H1 (cell line): ENCODE measurements at regions not wholly inside any gene's neighbourhood (a gene's known extent, or its start where the extent isn't known, plus 50 kb on each side); places are given as distances from the start of the nearest gene placed in this dataset.

Experiments used
- CTCF ChIA-PET: fragments of 300-600 bp; sonication (Branson Sonifier 250); formaldehyde crosslinking; loops from one replicate; lab custom pipeline; 2021; ENCODE audit not compliant: partially characterized antibody; lab: Charles Lee
- POLR2A ChIA-PET: fragments of 300-600 bp; sonication (Branson Sonifier 250); formaldehyde crosslinking; loops from one replicate; lab custom pipeline; 2021; ENCODE audit warnings: inconsistent platforms; ENCODE audit not compliant: partially characterized antibody; lab: Charles Lee
- DNase-seq, 2 experiments: peaks; one replicate each; pipeline versions ENCODE4 v3.0.0 to v3.0.0-alpha.2; 2010 to 2022; ENCODE audit warnings: low spot score in 2 of 2, low read depth in 1 of 2, mixed read lengths in 1 of 2
- FAIRE-seq: peaks from 2 replicates; lab custom pipeline; 2011; peaks lifted over from hg19 to GRCh38; lab: Jason Lieb, UNC
- H2AFZ ChIP-seq: 2 replicates; pipeline ENCODE4 v1.8.1; 2012; ENCODE audit warnings: low read length, inconsistent platforms
- H2AK5ac ChIP-seq: 2 replicates; pipeline ENCODE4 v1.6.1; 2013; ENCODE audit warnings: low read depth, low read length
- H2BK120ac ChIP-seq: replicated peaks from 2 replicates; pipeline ENCODE3; 2013; ENCODE audit warnings: low read depth, low read length, inconsistent platforms
- H2BK12ac ChIP-seq: 2 replicates; pipeline ENCODE4 v1.6.1; 2013; ENCODE audit warnings: low read depth, low read length
- H2BK15ac ChIP-seq: 2 replicates; pipeline ENCODE4 v1.6.1; 2013; ENCODE audit warnings: low read length
- H2BK20ac ChIP-seq: 2 replicates; pipeline ENCODE4 v1.6.1; 2013; ENCODE audit warnings: low read length
- H2BK5ac ChIP-seq: 2 replicates; pipeline ENCODE4 v1.6.1; 2013; ENCODE audit warnings: low read depth, low read length
- H3K14ac ChIP-seq: 2 replicates; pipeline ENCODE4 v1.6.1; 2013; ENCODE audit warnings: inconsistent platforms; ENCODE audit not compliant: insufficient read length
- H3K18ac ChIP-seq: 2 replicates; pipeline ENCODE4 v1.6.1; 2013; ENCODE audit warnings: low read length; ENCODE audit errors: extremely low read depth
- H3K23ac ChIP-seq: 2 replicates; pipeline ENCODE4 v1.6.1; 2013; ENCODE audit warnings: inconsistent platforms; ENCODE audit not compliant: insufficient read length
- H3K23me2 ChIP-seq: 2 replicates; pipeline ENCODE4 v1.6.1; 2013; ENCODE audit warnings: low read depth, low read length
- H3K27ac ChIP-seq: 2 replicates; pipeline ENCODE4 v1.6.1; 2011; ENCODE audit warnings: low read depth, low read length, inconsistent platforms
- H3K27me3 ChIP-seq, 4 experiments: replicated peaks in 1 of 4; 1 replicate in 1 of 4; 2 replicates in 3 of 4; pipeline versions ENCODE4 v1.6.1 to v1.8.1; 2011 to 2013; ENCODE audit warnings: low read length in 3 of 4, mild to moderate bottlenecking in 3 of 4, inconsistent platforms in 2 of 4, mixed read lengths in 2 of 4, moderate library complexity in 1 of 4; ENCODE audit not compliant: control insufficient read depth in 3 of 4, insufficient read depth in 3 of 4; ENCODE audit errors: extremely low read depth in 1 of 4
- H3K36me3 ChIP-seq, 4 experiments: 2 replicates each; pipeline versions ENCODE4 v1.6.1 to v1.8.1; 2011 to 2013; ENCODE audit warnings: mild to moderate bottlenecking in 4 of 4, low read length in 3 of 4, moderate library complexity in 2 of 4, control low read depth in 1 of 4, inconsistent platforms in 1 of 4; ENCODE audit not compliant: insufficient read depth in 4 of 4, control insufficient read depth in 2 of 4
- H3K4ac ChIP-seq: replicated peaks from 2 replicates; pipeline ENCODE3; 2013; ENCODE audit warnings: low read length, low read depth, mixed read lengths, inconsistent platforms; ENCODE audit not compliant: insufficient read length
- H3K4me1 ChIP-seq, 4 experiments: replicated peaks in 1 of 4; 1 replicate in 1 of 4; 2 replicates in 3 of 4; pipeline versions ENCODE4 v1.6.1 to v1.8.1; 2011 to 2013; ENCODE audit warnings: low read length in 3 of 4, inconsistent platforms in 2 of 4, mixed read lengths in 1 of 4; ENCODE audit not compliant: insufficient read depth in 4 of 4, control insufficient read depth in 3 of 4
- H3K4me2 ChIP-seq, 2 experiments: 2 replicates each; pipeline versions ENCODE4 v1.6.1 to v1.8.1; 2011 to 2013; ENCODE audit warnings: low read depth in 2 of 2, low read length in 2 of 2, control low read depth in 1 of 2, inconsistent platforms in 1 of 2, mild to moderate bottlenecking in 1 of 2; ENCODE audit not compliant: insufficient read depth in 1 of 2
- H3K4me3 ChIP-seq, 4 experiments: fragments of 200-600, 300-600 bp in 1 of 4; sonication (generic), shearing (Covaris generic), sonication (Bioruptor Twin) in 1 of 4; 2 replicates each; pipeline versions ENCODE4 v1.5.1 to v1.8.1; 2011 to 2016; ENCODE audit warnings: low read length in 4 of 4, low read depth in 3 of 4, control low read depth in 2 of 4, inconsistent platforms in 2 of 4, mild to moderate bottlenecking in 2 of 4, mixed read lengths in 1 of 4, moderate library complexity in 1 of 4; ENCODE audit not compliant: insufficient read depth in 2 of 4; ENCODE audit errors: extremely low read depth in 1 of 4
- H3K56ac ChIP-seq: replicated peaks from 2 replicates; pipeline ENCODE3; 2013; ENCODE audit warnings: low read depth, mild to moderate bottlenecking, mixed read lengths, low read length, inconsistent platforms; ENCODE audit not compliant: insufficient read length
- H3K79me1 ChIP-seq: 2 replicates; pipeline ENCODE4 v1.6.1; 2013; ENCODE audit warnings: low read depth, low read length, control low read depth
- H3K79me2 ChIP-seq, 2 experiments: 2 replicates each; pipeline versions ENCODE4 v1.6.1 to v1.8.1; 2012 to 2013; ENCODE audit warnings: low read length in 2 of 2, mild to moderate bottlenecking in 2 of 2, inconsistent platforms in 1 of 2; ENCODE audit not compliant: insufficient read depth in 2 of 2, control insufficient read depth in 1 of 2
- H3K9ac ChIP-seq, 4 experiments: replicated peaks in 1 of 4; 1 replicate in 1 of 4; 2 replicates in 3 of 4; pipeline versions ENCODE4 v1.6.1 to v1.8.1; 2011 to 2013; ENCODE audit warnings: low read depth in 3 of 4, low read length in 3 of 4, control low read depth in 2 of 4, mild to moderate bottlenecking in 2 of 4, moderate library complexity in 2 of 4, inconsistent platforms in 1 of 4; ENCODE audit errors: extremely low read depth in 1 of 4
- H3K9me3 ChIP-seq, 2 experiments: 2 replicates each; pipeline versions ENCODE4 v1.6.1 to v1.8.1; 2012 to 2013; ENCODE audit warnings: mild to moderate bottlenecking in 2 of 2, moderate library complexity in 2 of 2, control low read depth in 1 of 2, inconsistent platforms in 1 of 2, low read depth in 1 of 2, low read length in 1 of 2, mixed read lengths in 1 of 2; ENCODE audit not compliant: insufficient read depth in 2 of 2
- H4K20me1 ChIP-seq, 2 experiments: replicated peaks in 1 of 2; 2 replicates each; pipeline versions ENCODE3 to v1.8.1; 2011 to 2013; ENCODE audit warnings: inconsistent platforms in 2 of 2, low read length in 2 of 2, mild to moderate bottlenecking in 1 of 2; ENCODE audit not compliant: insufficient read depth in 2 of 2, control insufficient read depth in 1 of 2
- H4K5ac ChIP-seq: 2 replicates; pipeline ENCODE4 v1.6.1; 2013; ENCODE audit warnings: low read length, low read depth, mixed read lengths, inconsistent platforms; ENCODE audit not compliant: insufficient read length
- H4K8ac ChIP-seq: 2 replicates; pipeline ENCODE4 v1.8.0; 2013; ENCODE audit warnings: mild to moderate bottlenecking, moderate library complexity, low read length, inconsistent platforms; ENCODE audit not compliant: insufficient read depth; ENCODE audit errors: extremely low read depth
- H4K91ac ChIP-seq: replicated peaks from 2 replicates; pipeline ENCODE3; 2013; ENCODE audit warnings: low read length, mixed read lengths, inconsistent platforms; ENCODE audit not compliant: insufficient read length
- BRCA1 ChIP-seq: IDR thresholded peaks from 2 replicates; pipeline ENCODE4 v1.6.1; 2012; ENCODE audit warnings: low read depth, low read length, improper control_type of control experiment
- HDAC2 ChIP-seq, 2 experiments: fragments of 300-600 bp in 1 of 2; sonication (generic) in 1 of 2; IDR thresholded peaks; 2 replicates each; pipeline ENCODE4 v1.6.1; 2011 to 2012; ENCODE audit warnings: low read depth in 2 of 2, low read length in 2 of 2, mild to moderate bottlenecking in 2 of 2, moderate library complexity in 2 of 2, borderline replicate concordance in 1 of 2, inconsistent platforms in 1 of 2
- NANOG ChIP-seq: IDR thresholded peaks from 2 replicates; pipeline ENCODE4 v1.6.1; 2011; ENCODE audit warnings: low read length, low read depth, mild to moderate bottlenecking, inconsistent platforms; ENCODE audit not compliant: insufficient read depth, poor library complexity, severe bottlenecking
- SIX5 ChIP-seq: IDR thresholded peaks from 2 replicates; pipeline ENCODE4 v1.6.1; 2011; ENCODE audit warnings: mild to moderate bottlenecking, low read depth, low read length
- SP2 ChIP-seq: IDR thresholded peaks from 2 replicates; pipeline ENCODE4 v1.6.1; 2012; ENCODE audit warnings: mild to moderate bottlenecking, low read length, inconsistent platforms
- TCF12 ChIP-seq: IDR thresholded peaks from 2 replicates; pipeline ENCODE4 v1.6.1; 2011; ENCODE audit warnings: low read depth, mild to moderate bottlenecking, low read length
- USF2 ChIP-seq: IDR thresholded peaks from 2 replicates; pipeline ENCODE4 v1.6.1; 2011; ENCODE audit warnings: low read length, improper control_type of control experiment
- WGBS, 2 experiments: shearing (Covaris generic) in 1 of 2; methylation state at CpG; one replicate each; pipeline versions ENCODE4 v1.1.6 to v1.1.7; 2013 to 2015; ENCODE audit warnings: low lambda C conversion rate in 2 of 2, mixed read lengths in 2 of 2, inconsistent platforms in 1 of 2, low coverage in 1 of 2, missing lambda C conversion rate in 1 of 2; ENCODE audit not compliant: insufficient replicate concordance in 2 of 2, insufficient coverage in 1 of 2, insufficient read length in 1 of 2; ENCODE audit errors: extremely low coverage in 1 of 2, missing lambda C conversion rate in 1 of 2; 5-methylcytosine and 5-hydroxymethylcytosine counted together

- H3K9me3 ChIP-seq: no peaks in the 10 kb centered on the region
- no peaks in the 10 kb centered on the region for H3K79me2 ChIP-seq
- no peak overlapping the region for H2AFZ ChIP-seq
- no peaks in the 10 kb centered on the region for H3K27me3 ChIP-seq
- no peak overlapping the region for H2BK12ac ChIP-seq
- no peak overlapping the region for H3K14ac ChIP-seq
- no peak overlapping the region for H2BK5ac ChIP-seq
- ChIA-PET CTCF (no interaction called here), POLR2A (no interaction called here)
- no peak overlapping the region for H4K8ac ChIP-seq
- no peak overlapping the region for H4K91ac ChIP-seq
- no peak overlapping the region for H2BK120ac ChIP-seq
- DNase-seq: no peak
- H3K4me2 ChIP-seq: no peak overlapping the region
- no peaks in the 10 kb centered on the region for H3K23me2 ChIP-seq
- no peaks in the 10 kb centered on the region for H3K36me3 ChIP-seq
- no peak overlapping the region for H3K23ac ChIP-seq
- no peak overlapping the region for H2AK5ac ChIP-seq
- no peak overlapping the region for H2BK15ac ChIP-seq
- H3K56ac ChIP-seq: no peak overlapping the region
- H3K79me1 ChIP-seq: no peaks in the 10 kb centered on the region
- H3K4me3 ChIP-seq: no peak overlapping the region
- H4K5ac ChIP-seq: peak overlapping the region; percentile 5
- WGBS, 2 experiments: 53% methylated on average over 2 of the region's 2 CpGs; no CpG with 5 or more reads in 1 of the 2 experiments
- no peak overlapping the region for H3K9ac ChIP-seq
- no peak overlapping the region for H2BK20ac ChIP-seq
- FAIRE-seq: peak; percentile 71
- TF ChIP-seq BRCA1 (no peak), HDAC2 (IDR thresholded peaks at IDR 0.05; ENCODE audit: borderline replicate concordance in 1 of 2, low read depth in 2 of 2, low read length in 2 of 2) (0 out of 4 replicates have a peak, but pooled peaks of 1 of the 2 experiments have one; percentile 58), TCF12 (peak; percentile 56; the same call in 1 of the 2 replicates), SIX5 (no peak), NANOG (peak; percentile 47), SP2 (no peak), USF2 (no peak)
- H4K20me1 ChIP-seq: no peaks in the 10 kb centered on the region
- no peak overlapping the region for H3K4ac ChIP-seq
- no peak overlapping the region for H3K27ac ChIP-seq
- no peak overlapping the region for H3K18ac ChIP-seq
- no peaks in the 10 kb centered on the region for H3K4me1 ChIP-seq
These were observed 921.8 kb upstream of the EPHA7 start for GRCh38 chr6:94341173-94341572.
